Right atrium auricular region (tissue), 2 donors: ENCODE measurements at regions not wholly inside any gene's neighbourhood (a gene's known extent, or its start where the extent isn't known, plus 50 kb on each side); places are given as distances from the start of the nearest gene placed in this dataset.

ENCODE experiments used
- DNase-seq: peaks from one replicate; pipeline ENCODE4 v3.0.0-alpha.2; 2019; ENCODE audit warnings: low spot score
- H3K27ac ChIP-seq, 2 donors: fragments of 200-600 bp; sonication (generic); 1 replicate in 1 of 2; 2 replicates in 1 of 2; pipeline ENCODE4 v1.5.1; 2016 to 2019
- H3K27me3 ChIP-seq, 2 donors: fragments of 200-600 bp; sonication (generic); one replicate each; pipeline versions ENCODE4 v1.5.1 to v1.6.0; 2017 to 2019
- H3K36me3 ChIP-seq: fragments of 200-600 bp; sonication (generic); one replicate; pipeline ENCODE4 v1.5.1; 2016
- H3K4me1 ChIP-seq, 2 donors: fragments of 200-600 bp; sonication (generic); one replicate each; pipeline versions ENCODE4 v1.5.1 to v1.6.0; 2017 to 2019
- H3K4me3 ChIP-seq, 2 donors: fragments of 200-600 bp; sonication (generic); 1 replicate in 1 of 2; 2 replicates in 1 of 2; pipeline ENCODE4 v1.5.1; 2017 to 2019; ENCODE audit warnings: mild to moderate bottlenecking in 1 of 2, moderate library complexity in 1 of 2
- H3K9me3 ChIP-seq, 2 donors: fragments of 200-600 bp; sonication (generic); one replicate each; pipeline ENCODE4 v1.5.1; 2019
- TF ChIP-seq, protein P1 (sequence below), 2 donors: fragments of 200-600 bp; sonication (generic); IDR thresholded peaks; one replicate each; pipeline ENCODE4 v1.5.1; 2019; ENCODE audit warnings: antibody characterized with exemption in 2 of 2

DNA sequence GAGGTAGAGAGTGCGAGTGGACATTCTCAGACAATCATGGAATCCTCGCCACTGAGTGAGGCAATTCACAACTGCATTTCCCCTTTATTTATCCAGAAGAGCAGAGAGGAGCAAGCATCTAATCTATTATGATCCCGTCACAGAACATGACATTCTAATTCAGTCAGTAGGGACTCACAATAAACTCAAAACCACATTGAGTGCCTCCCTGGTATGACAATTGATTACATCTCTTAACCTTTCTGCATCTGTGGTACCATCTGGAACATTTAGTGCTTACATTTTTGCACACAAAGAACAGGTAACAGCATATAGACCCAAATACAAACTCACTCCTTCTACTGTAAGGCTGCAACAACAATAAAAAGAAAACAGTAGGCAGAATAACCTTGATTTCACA is 517.2 kb downstream of the GBE1 start:
- Histone ChIP-seq H3K36me3 (no peaks in the 10 kb centered on the region), H3K4me3 (no peak overlapping the region), H3K27ac (no peak overlapping the region), H3K4me1 (no peaks in the 10 kb centered on the region), H3K27me3 (no peaks in the 10 kb centered on the region), H3K9me3 (no peaks in the 10 kb centered on the region)
- TF ChIP-seq, protein P1, sequence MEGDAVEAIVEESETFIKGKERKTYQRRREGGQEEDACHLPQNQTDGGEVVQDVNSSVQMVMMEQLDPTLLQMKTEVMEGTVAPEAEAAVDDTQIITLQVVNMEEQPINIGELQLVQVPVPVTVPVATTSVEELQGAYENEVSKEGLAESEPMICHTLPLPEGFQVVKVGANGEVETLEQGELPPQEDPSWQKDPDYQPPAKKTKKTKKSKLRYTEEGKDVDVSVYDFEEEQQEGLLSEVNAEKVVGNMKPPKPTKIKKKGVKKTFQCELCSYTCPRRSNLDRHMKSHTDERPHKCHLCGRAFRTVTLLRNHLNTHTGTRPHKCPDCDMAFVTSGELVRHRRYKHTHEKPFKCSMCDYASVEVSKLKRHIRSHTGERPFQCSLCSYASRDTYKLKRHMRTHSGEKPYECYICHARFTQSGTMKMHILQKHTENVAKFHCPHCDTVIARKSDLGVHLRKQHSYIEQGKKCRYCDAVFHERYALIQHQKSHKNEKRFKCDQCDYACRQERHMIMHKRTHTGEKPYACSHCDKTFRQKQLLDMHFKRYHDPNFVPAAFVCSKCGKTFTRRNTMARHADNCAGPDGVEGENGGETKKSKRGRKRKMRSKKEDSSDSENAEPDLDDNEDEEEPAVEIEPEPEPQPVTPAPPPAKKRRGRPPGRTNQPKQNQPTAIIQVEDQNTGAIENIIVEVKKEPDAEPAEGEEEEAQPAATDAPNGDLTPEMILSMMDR (IDR thresholded peaks at IDR 0.05) = no peak
- no peak for DNase-seq

DNA sequence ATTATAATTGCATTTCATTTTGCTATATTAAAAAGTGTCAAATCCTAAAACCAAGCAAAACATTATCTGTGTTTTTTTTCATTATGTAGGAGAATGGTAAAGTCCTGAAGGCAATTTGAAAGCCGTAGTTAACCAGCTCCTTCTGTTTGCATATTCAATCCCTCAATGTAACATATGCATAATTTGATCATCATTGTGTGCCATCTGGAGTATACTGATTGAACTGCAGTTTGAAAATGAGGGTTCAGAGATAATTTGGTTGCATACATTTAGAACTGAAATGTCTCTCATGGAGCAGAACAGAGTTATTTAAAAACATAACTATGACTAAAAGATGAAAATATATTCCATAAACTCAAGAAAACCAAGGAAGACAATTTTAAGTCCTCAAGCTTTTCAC is 518.6 kb downstream of the GBE1 start:
- no peaks in the 10 kb centered on the region for H3K27me3 ChIP-seq
- H3K4me1 ChIP-seq = no peaks in the 10 kb centered on the region
- no peak for DNase-seq
- no peak overlapping the region for H3K27ac ChIP-seq
- H3K36me3 ChIP-seq = no peaks in the 10 kb centered on the region
- TF ChIP-seq, protein P1 (IDR thresholded peaks at IDR 0.05) = peak in 1 of 2 donors; percentile 38
- no peaks in the 10 kb centered on the region for H3K9me3 ChIP-seq
- H3K4me3 ChIP-seq = no peak overlapping the region

DNA sequence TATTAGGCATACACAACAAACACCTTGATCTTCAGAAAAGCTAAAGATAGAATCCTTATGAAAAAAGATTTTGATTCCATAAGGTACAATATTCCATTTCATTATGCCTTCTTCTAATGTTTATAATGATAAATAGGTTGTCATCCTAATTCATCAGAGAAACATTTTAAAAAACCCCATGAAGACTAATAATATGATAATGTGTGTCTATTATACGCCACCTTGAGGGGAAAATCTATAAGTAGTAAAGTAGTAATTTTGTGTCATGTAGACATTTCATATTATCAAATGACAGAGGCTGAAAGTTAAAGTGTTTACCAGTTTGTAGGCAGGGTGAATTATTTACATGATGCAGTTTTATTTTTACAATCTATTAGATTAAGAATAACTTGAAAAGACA is 524.3 kb downstream of the GBE1 start:
- no peaks in the 10 kb centered on the region for H3K9me3 ChIP-seq
- H3K27me3 ChIP-seq = no peaks in the 10 kb centered on the region
- TF ChIP-seq, protein P1 (IDR thresholded peaks at IDR 0.05) = no peak

DNA sequence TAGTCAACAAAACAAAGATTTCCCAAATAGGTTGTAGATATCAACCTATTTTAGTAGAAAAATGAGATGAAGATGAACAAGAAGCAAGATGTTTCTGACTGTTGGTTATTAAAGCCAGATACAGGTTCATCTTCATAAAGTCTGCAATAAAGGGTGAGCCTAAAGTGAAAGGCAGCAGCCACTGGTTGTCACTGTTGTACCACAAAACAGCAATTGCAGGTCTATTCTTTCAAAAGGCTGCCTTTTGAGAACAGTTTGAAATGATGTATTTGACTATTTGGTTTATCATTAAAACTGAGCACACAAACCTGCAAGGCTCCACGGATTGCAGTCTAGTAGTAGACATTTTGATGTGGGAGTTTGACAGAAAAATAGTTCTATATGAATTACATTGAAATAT is 543.4 kb downstream of the GBE1 start:
- DNase-seq = no peak
- H3K4me3 ChIP-seq = no peak overlapping the region
- H3K27ac ChIP-seq = no peak overlapping the region

More for the DNA sequence above, 524.3 kb downstream of the GBE1 start:
- no peak overlapping the region for H3K4me3 ChIP-seq
- DNase-seq = no peak
- no peak overlapping the region for H3K27ac ChIP-seq
- no peaks in the 10 kb centered on the region for H3K36me3 ChIP-seq
- H3K4me1 ChIP-seq = no peaks in the 10 kb centered on the region

DNA sequence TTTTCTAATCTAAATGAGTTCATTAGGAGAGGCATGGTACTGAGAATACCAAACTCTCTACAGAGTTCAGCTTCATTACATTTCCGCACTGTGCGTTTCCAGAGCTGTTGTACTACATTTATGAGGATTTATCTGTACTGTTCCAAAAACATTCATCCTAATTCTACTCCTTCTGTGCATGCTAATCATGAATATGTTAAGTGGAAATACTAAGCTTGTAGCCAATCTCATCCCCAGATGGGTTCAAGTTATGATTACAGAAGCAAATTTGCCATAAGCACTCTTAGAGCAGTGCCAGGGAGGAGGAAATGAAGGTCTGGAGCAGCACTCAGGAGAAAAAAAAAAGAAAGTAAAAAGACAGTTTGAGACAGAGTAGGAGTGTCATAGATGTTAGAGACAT is 544.3 kb downstream of the GBE1 start:
- Histone ChIP-seq H3K36me3 (no peaks in the 10 kb centered on the region), H3K27ac (no peak overlapping the region), H3K4me1 (no peaks in the 10 kb centered on the region), H3K4me3 (no peak overlapping the region), H3K27me3 (no peaks in the 10 kb centered on the region), H3K9me3 (no peaks in the 10 kb centered on the region)
- TF ChIP-seq, protein P1 (IDR thresholded peaks at IDR 0.05) = no peak
- DNase-seq = no peak

More for the DNA sequence above, 543.4 kb downstream of the GBE1 start:
- no peaks in the 10 kb centered on the region for H3K27me3 ChIP-seq
- TF ChIP-seq, protein P1 (IDR thresholded peaks at IDR 0.05) = no peak
- H3K9me3 ChIP-seq = no peaks in the 10 kb centered on the region
- H3K4me1 ChIP-seq = no peaks in the 10 kb centered on the region
- H3K36me3 ChIP-seq = no peaks in the 10 kb centered on the region

DNA sequence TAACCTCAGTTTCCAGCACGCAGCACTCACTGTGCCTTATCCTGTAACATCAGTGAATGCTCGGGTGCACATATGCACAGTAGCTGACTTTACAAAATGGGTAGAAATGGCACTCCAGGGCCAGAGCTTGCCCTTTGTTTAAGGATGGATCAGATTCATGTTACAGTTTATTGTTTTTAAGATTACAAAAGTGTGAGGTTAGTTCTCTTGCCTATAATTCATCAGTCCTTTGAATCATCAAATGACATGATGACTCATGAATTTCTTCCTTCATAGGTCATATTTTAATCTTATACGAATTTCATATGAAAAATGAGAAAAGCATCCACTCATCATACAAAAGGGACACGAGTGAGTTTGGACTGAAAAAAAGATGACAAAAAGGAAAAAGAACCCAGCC is 545.3 kb downstream of the GBE1 start:
- TF ChIP-seq, protein P1 (IDR thresholded peaks at IDR 0.05) = no peak
- Histone ChIP-seq H3K9me3 (no peaks in the 10 kb centered on the region), H3K27ac (no peak overlapping the region), H3K4me1 (no peaks in the 10 kb centered on the region), H3K4me3 (no peak overlapping the region), H3K36me3 (no peaks in the 10 kb centered on the region), H3K27me3 (no peaks in the 10 kb centered on the region)
- DNase-seq = no peak
